HUES6 (cell line): ENCODE measurements at regions not wholly inside any gene's neighbourhood (a gene's known extent, or its start where the extent isn't known, plus 50 kb on each side); places are given as distances from the start of the nearest gene placed in this dataset.

ENCODE experiments used
- H3K27ac ChIP-seq: 2 replicates; pipeline ENCODE4 v1.7.0; 2013; ENCODE audit warnings: low read depth, mild to moderate bottlenecking, low read length, inconsistent platforms
- H3K27me3 ChIP-seq: 2 replicates; pipeline ENCODE4 v1.6.1; 2013; ENCODE audit warnings: low read length; ENCODE audit not compliant: control insufficient read depth, insufficient read depth
- H3K36me3 ChIP-seq: 2 replicates; pipeline ENCODE4 v1.6.1; 2013; ENCODE audit warnings: low read length; ENCODE audit not compliant: control insufficient read depth, insufficient read depth
- H3K4me1 ChIP-seq: 2 replicates; pipeline ENCODE4 v1.6.1; 2013; ENCODE audit warnings: low read length; ENCODE audit not compliant: control insufficient read depth, insufficient read depth
- H3K4me3 ChIP-seq: 2 replicates; pipeline ENCODE4 v1.5.1; 2013; ENCODE audit warnings: low read depth, low read length
- H3K9ac ChIP-seq: one replicate; pipeline ENCODE4 v1.6.1; 2013; ENCODE audit warnings: mild to moderate bottlenecking, low read length
- H3K9me3 ChIP-seq: 2 replicates; pipeline ENCODE4 v1.6.1; 2013; ENCODE audit warnings: low read depth, low read length; ENCODE audit not compliant: control insufficient read depth, insufficient read depth

DNA sequence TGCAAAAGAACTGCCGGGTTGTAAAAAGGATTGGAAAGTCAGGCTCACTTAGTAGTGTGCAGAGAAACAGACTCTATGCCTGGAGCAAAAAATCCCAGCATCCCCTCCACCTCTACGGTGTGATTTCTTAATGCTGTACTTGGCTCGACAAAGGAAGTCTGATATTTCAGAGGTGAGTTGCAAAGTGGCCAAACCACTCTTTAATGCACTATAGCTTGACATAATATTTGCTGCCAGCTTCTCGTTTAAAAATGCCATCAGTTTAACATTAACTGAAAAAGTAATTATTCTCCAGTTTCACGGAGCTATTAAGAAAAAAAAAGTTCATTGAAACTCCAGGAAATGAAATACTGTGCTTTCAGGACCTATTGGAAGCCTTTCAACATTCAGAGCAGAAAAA is 448.3 kb upstream of the ZFP42 start:
- Histone ChIP-seq H3K27me3 (no peaks in the 10 kb centered on the region), H3K36me3 (no peaks in the 10 kb centered on the region), H3K4me1 (no peaks in the 10 kb centered on the region), H3K4me3 (no peak overlapping the region), H3K27ac (no peak overlapping the region), H3K9ac (no peak overlapping the region), H3K9me3 (no peaks in the 10 kb centered on the region)

DNA sequence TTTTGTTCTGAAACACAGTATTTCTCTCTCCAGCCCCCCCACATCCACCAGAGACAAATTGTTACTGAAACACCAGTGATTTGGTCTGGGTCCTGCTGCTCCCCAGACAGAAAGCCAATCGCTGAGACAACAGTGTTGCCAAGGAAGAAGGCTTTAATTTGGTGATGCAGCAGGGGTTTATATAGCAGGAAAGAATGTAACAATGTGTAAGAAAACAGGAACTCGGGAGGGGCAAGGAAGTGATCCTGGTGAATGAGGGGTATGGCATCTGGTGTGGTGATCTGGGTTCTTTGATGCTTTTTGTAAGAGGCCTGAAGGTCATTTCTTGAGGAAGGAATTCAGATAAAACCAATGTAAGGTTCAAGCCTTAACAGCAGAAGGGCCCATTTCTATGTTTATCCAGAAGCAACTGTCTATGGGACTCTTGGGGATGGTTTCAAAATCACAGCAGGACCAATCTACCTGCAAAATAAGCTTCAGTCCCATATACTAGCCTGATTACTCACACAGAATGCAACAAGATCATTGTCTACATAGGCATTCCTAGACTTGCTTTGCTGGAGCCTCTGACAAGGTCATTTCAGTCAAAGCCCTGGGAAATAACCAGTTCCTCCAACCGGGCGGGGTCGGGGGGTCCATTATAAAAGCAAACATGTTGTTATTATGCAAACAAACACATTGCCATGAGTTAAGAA is 445.2 kb upstream of the ZFP42 start:
- Histone ChIP-seq H3K27ac (no peak overlapping the region), H3K36me3 (no peaks in the 10 kb centered on the region), H3K27me3 (no peaks in the 10 kb centered on the region), H3K4me3 (no peak overlapping the region), H3K4me1 (no peaks in the 10 kb centered on the region), H3K9ac (no peak overlapping the region), H3K9me3 (no peaks in the 10 kb centered on the region)

- Histone ChIP-seq H3K9me3 (no peaks in the 10 kb centered on the region), H3K9ac (no peak overlapping the region), H3K4me1 (no peaks in the 10 kb centered on the region), H3K36me3 (no peaks in the 10 kb centered on the region), H3K27ac (no peak overlapping the region), H3K27me3 (no peaks in the 10 kb centered on the region), H3K4me3 (no peak overlapping the region)
Observed at GRCh38 chr4:187552781-187553180, 442.8 kb upstream of the ZFP42 start.

- H3K9me3 ChIP-seq, result no peaks in the 10 kb centered on the region
- no peak overlapping the region for H3K4me3 ChIP-seq
- no peak overlapping the region for H3K27ac ChIP-seq
- no peaks in the 10 kb centered on the region for H3K27me3 ChIP-seq
- no peaks in the 10 kb centered on the region for H3K36me3 ChIP-seq
- H3K4me1 ChIP-seq, result no peaks in the 10 kb centered on the region
- H3K9ac ChIP-seq, result no peak overlapping the region
Observed at GRCh38 chr4:187555174-187555573, 440.4 kb upstream of the ZFP42 start.

- no peaks in the 10 kb centered on the region for H3K27me3 ChIP-seq
- no peaks in the 10 kb centered on the region for H3K9me3 ChIP-seq
- H3K27ac ChIP-seq, result no peak overlapping the region
- no peaks in the 10 kb centered on the region for H3K4me1 ChIP-seq
- no peaks in the 10 kb centered on the region for H3K36me3 ChIP-seq
- no peak overlapping the region for H3K9ac ChIP-seq
- H3K4me3 ChIP-seq, result no peak overlapping the region
Observed at GRCh38 chr4:187558391-187558790, 437.2 kb upstream of the ZFP42 start.

DNA sequence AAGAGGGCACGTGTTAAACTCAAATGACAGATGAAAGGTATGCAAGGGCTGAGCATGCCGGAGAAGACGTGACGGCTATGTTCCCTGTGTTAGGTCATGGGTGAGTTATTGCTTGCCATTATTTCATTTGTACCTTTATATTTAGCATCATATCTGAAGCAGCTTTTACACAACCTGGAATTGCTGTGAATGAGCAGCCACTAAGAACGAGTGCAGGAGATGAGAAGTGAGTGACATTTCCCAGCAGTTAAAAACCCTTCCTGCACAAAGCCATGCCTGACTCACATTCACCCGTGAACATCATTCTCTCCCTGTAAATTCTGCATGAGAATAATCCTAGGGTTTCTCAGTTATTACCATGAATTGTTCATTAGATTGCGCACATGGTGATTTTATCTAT is 433.2 kb upstream of the ZFP42 start:
- Histone ChIP-seq H3K4me3 (no peak overlapping the region), H3K27ac (no peak overlapping the region), H3K36me3 (no peaks in the 10 kb centered on the region), H3K9ac (no peak overlapping the region), H3K4me1 (no peaks in the 10 kb centered on the region), H3K27me3 (no peaks in the 10 kb centered on the region), H3K9me3 (no peaks in the 10 kb centered on the region)

DNA sequence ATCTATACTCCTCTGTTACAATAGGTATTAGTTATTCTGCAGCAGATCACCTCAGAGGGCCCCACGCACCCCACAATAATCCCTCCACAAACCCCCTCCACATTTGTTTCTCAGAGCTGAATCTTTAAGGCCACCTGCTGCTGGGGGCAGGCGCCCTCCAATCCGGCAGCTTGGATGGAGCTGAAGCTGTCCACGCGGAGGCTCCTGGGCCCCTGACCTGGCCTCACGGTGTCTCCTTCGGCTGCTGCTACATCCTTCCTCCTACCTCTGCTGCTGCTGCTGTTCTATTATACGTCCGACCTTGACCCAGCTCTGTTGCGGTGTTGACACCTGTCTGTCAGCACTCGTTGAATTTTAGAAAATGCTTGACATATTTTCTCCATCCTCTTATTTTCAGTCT is 430.2 kb upstream of the ZFP42 start:
- no peaks in the 10 kb centered on the region for H3K36me3 ChIP-seq
- no peaks in the 10 kb centered on the region for H3K27me3 ChIP-seq
- H3K27ac ChIP-seq, result no peak overlapping the region
- no peaks in the 10 kb centered on the region for H3K4me1 ChIP-seq
- H3K4me3 ChIP-seq, result no peak overlapping the region
- H3K9me3 ChIP-seq, result no peaks in the 10 kb centered on the region
- no peak overlapping the region for H3K9ac ChIP-seq

GRCh38 chr4:187569871-187570270 is 425.7 kb upstream of the ZFP42 start:
- H3K27me3 ChIP-seq, result no peaks in the 10 kb centered on the region
- H3K27ac ChIP-seq, result no peak overlapping the region
- H3K4me1 ChIP-seq, result no peaks in the 10 kb centered on the region
- H3K9me3 ChIP-seq, result no peaks in the 10 kb centered on the region
- no peaks in the 10 kb centered on the region for H3K36me3 ChIP-seq
- H3K9ac ChIP-seq, result no peak overlapping the region
- H3K4me3 ChIP-seq, result no peak overlapping the region

- no peaks in the 10 kb centered on the region for H3K9me3 ChIP-seq
- no peak overlapping the region for H3K27ac ChIP-seq
- H3K4me1 ChIP-seq, result no peaks in the 10 kb centered on the region
- no peaks in the 10 kb centered on the region for H3K27me3 ChIP-seq
- H3K9ac ChIP-seq, result no peak overlapping the region
- H3K36me3 ChIP-seq, result no peaks in the 10 kb centered on the region
- no peak overlapping the region for H3K4me3 ChIP-seq
Observed at GRCh38 chr4:187575706-187576105, 419.9 kb upstream of the ZFP42 start.

- Histone ChIP-seq H3K36me3 (no peaks in the 10 kb centered on the region), H3K4me1 (no peaks in the 10 kb centered on the region), H3K27ac (no peak overlapping the region), H3K9ac (no peak overlapping the region), H3K4me3 (no peak overlapping the region), H3K27me3 (no peaks in the 10 kb centered on the region), H3K9me3 (no peaks in the 10 kb centered on the region)
Observed at GRCh38 chr4:187576751-187577150, 418.8 kb upstream of the ZFP42 start.

- H3K9me3 ChIP-seq, result no peaks in the 10 kb centered on the region
- H3K9ac ChIP-seq, result no peak overlapping the region
- no peaks in the 10 kb centered on the region for H3K4me1 ChIP-seq
- no peaks in the 10 kb centered on the region for H3K27me3 ChIP-seq
- H3K4me3 ChIP-seq, result no peak overlapping the region
- H3K27ac ChIP-seq, result no peak overlapping the region
- H3K36me3 ChIP-seq, result no peaks in the 10 kb centered on the region
Observed at GRCh38 chr4:187577941-187578480, 417.6 kb upstream of the ZFP42 start.
